BE2C (cell line): ENCODE measurements at regions not wholly inside any gene's neighbourhood (a gene's known extent, or its start where the extent isn't known, plus 50 kb on each side); places are given as distances from the start of the nearest gene placed in this dataset.
A peak's percentile ranks its signal among the peaks of the same experiment; 100 is the strongest.

Source experiments
- DNase-seq: peaks from one replicate; pipeline ENCODE4 v3.0.0-alpha.2; 2020
- H3K27me3 ChIP-seq: fragments of 250-450 bp; sonication (Bioruptor Pico); 2 replicates; pipeline ENCODE4 v1.5.1; 2020; ENCODE audit warnings: mild to moderate bottlenecking
- H3K36me3 ChIP-seq: fragments of 250-450 bp; sonication (Bioruptor Pico); 2 replicates; pipeline ENCODE4 v1.5.1; 2020; ENCODE audit warnings: mild to moderate bottlenecking
- H3K4me1 ChIP-seq: fragments of 250-450 bp; sonication (Bioruptor Pico); 2 replicates; pipeline ENCODE4 v1.5.1; 2020
- H3K4me3 ChIP-seq: 2 replicates; pipeline ENCODE4 v1.5.1; 2011; ENCODE audit warnings: low read depth, low read length
- H3K9me3 ChIP-seq: fragments of 250-450 bp; sonication (Bioruptor Pico); 2 replicates; pipeline ENCODE4 v1.5.1; 2020
- TF ChIP-seq, protein P1 (sequence below): IDR thresholded peaks from 2 replicates; pipeline ENCODE4 v1.5.1; 2012; ENCODE audit warnings: mild to moderate bottlenecking, low read depth, low read length

DNA sequence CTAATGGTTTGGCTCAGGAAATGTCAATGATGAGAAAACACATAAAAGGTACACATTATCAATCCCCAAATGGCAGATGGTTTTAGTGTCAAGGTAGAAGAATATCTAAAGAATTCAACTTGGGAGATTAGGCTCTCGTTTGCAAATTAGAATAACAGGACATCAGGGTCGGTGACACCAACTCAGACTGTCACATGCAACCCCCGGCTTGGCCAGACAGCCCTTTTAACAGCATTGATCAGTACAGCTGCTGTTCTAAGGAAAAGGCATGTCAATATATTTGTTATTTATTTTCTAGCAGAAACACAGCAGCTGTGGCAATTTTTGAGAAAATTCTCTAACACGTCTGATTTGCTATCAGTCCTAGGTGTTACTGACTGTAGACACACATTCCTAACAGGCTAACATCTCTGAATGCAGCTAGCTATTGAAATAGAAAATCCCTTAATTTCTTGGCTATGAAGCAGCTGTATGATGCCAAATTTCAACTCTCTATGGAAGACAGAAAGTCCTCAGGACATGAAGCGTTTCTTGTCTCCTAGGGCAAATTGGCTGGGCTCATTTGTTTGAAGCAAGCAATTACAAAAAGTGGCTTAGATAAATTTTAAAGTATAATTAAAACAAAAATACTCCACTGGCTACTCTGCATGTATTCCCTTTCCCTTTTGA, 269.0 kb upstream of the CXXC4 start:
- H3K27me3 ChIP-seq, result no peaks in the 10 kb centered on the region
- H3K4me1 ChIP-seq, result no peaks in the 10 kb centered on the region
- TF ChIP-seq, protein P1, sequence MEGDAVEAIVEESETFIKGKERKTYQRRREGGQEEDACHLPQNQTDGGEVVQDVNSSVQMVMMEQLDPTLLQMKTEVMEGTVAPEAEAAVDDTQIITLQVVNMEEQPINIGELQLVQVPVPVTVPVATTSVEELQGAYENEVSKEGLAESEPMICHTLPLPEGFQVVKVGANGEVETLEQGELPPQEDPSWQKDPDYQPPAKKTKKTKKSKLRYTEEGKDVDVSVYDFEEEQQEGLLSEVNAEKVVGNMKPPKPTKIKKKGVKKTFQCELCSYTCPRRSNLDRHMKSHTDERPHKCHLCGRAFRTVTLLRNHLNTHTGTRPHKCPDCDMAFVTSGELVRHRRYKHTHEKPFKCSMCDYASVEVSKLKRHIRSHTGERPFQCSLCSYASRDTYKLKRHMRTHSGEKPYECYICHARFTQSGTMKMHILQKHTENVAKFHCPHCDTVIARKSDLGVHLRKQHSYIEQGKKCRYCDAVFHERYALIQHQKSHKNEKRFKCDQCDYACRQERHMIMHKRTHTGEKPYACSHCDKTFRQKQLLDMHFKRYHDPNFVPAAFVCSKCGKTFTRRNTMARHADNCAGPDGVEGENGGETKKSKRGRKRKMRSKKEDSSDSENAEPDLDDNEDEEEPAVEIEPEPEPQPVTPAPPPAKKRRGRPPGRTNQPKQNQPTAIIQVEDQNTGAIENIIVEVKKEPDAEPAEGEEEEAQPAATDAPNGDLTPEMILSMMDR, result no peak
- no peak for DNase-seq
- H3K4me3 ChIP-seq, result no peak overlapping the region
- no peaks in the 10 kb centered on the region for H3K36me3 ChIP-seq
- no peaks in the 10 kb centered on the region for H3K9me3 ChIP-seq

DNA sequence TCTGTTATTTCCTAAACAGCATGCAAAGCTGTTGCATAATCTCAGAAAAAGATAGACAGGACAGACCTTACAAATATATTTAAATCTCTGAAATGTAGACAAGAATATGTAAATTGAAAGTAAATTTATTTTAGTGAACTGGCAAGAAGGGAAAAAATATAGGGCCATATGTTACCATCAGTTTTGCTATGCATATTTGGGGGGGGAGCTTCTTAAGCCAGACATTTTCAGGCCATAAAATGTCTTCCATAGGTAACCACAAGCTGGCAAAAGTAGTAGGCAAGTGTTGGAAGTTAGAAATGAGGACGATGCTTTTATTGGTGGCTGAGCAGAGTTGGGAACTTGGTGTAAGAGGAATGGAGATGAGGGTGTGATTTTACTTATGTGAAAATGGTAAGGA, 272.0 kb upstream of the CXXC4 start:
- no peaks in the 10 kb centered on the region for H3K9me3 ChIP-seq
- TF ChIP-seq, protein P1, result no peak
- H3K4me1 ChIP-seq, result peaks cover 6% of the 10 kb centered on the region
- no peaks in the 10 kb centered on the region for H3K36me3 ChIP-seq
- no peak overlapping the region for H3K4me3 ChIP-seq
- no peaks in the 10 kb centered on the region for H3K27me3 ChIP-seq
- no peak for DNase-seq

DNA sequence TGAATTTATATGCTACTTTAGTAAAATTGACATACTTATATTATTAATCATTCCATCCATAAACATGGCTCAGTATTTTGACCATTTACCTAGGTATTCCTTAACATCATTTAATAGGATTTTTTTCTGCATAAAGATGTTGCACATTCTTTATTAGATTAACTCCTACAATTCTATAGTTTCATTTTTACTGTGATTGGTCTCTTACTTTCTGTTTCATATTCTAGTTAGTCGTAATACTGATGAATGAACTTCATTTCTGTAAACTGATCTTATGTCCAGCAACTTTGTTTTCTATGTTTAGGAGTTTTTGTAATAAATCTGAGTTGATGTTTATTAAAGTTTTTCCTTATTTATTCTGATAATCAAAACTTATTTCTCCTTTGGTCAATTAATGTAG, 278.2 kb upstream of the CXXC4 start:
- DNase-seq, result no peak
- Histone ChIP-seq H3K36me3 (no peaks in the 10 kb centered on the region), H3K27me3 (no peaks in the 10 kb centered on the region), H3K4me1 (peaks cover 6% of the 10 kb centered on the region), H3K4me3 (no peak overlapping the region), H3K9me3 (no peaks in the 10 kb centered on the region)
- TF ChIP-seq, protein P1, result no peak

GRCh38 chr4:104795264-104795939, 300.7 kb upstream of the CXXC4 start:
- TF ChIP-seq, protein P1, result no peak
- H3K9me3 ChIP-seq, result no peaks in the 10 kb centered on the region
- DNase-seq, result no peak
- no peaks in the 10 kb centered on the region for H3K27me3 ChIP-seq
- H3K36me3 ChIP-seq, result no peaks in the 10 kb centered on the region
- no peaks in the 10 kb centered on the region for H3K4me1 ChIP-seq
- H3K4me3 ChIP-seq, result no peak overlapping the region

DNA sequence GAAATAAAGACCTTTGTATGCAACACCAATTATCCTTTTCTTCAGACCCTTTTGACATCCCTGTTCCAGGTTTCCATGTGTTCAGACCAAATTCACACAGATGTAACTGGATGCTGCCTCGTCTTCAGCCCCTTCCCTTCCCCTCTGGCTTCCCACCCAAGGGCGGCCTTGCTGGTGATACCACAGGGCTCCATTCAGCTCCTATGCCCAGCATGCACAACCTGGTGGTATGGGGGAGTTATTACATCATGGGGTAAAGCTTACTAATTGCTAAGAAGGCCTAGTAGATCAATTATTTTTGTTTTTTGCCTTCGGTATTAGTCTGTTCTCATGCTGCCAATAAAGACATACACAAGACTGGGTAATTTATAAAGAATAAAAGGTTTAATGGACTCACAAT, 317.0 kb upstream of the CXXC4 start:
- no peak overlapping the region for H3K4me3 ChIP-seq
- TF ChIP-seq, protein P1, result peak; percentile 33
- no peaks in the 10 kb centered on the region for H3K36me3 ChIP-seq
- DNase-seq, result peak; percentile 13
- H3K9me3 ChIP-seq, result no peaks in the 10 kb centered on the region
- no peaks in the 10 kb centered on the region for H3K4me1 ChIP-seq
- H3K27me3 ChIP-seq, result no peaks in the 10 kb centered on the region

DNA sequence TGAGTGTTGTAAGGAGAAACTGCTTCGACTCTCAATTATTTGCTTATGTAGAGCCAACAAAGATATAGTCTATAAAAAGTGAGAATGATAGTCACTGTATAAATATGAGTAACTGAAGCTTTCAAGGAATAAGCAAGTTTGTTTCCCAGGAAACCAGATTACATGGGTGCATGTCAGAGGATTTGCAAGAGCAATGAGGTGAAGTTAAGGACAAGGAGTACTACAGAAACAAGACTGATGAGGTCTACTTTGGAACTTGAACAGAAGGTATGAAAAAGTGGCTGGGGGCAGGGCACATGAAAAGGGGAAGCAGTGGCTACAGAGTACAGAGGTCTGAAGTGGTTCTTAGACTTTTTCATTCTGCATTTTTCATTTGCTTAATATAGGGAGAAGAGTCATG, 321.0 kb upstream of the CXXC4 start:
- DNase-seq, result no peak
- Histone ChIP-seq H3K36me3 (no peaks in the 10 kb centered on the region), H3K27me3 (no peaks in the 10 kb centered on the region), H3K4me1 (no peaks in the 10 kb centered on the region), H3K4me3 (no peak overlapping the region), H3K9me3 (no peaks in the 10 kb centered on the region)
- TF ChIP-seq, protein P1, result no peak
